Spinal cord (tissue), 9 donors: ENCODE measurements at regions not wholly inside any gene's neighbourhood (a gene's known extent, or its start where the extent isn't known, plus 50 kb on each side); places are given as distances from the start of the nearest gene placed in this dataset.

ENCODE experiments used
- DNase-seq, 6 donors: peaks; one replicate each; pipeline versions ENCODE4 v3.0.0 to v3.0.0-alpha.2; 2013 to 2015; ENCODE audit warnings: low spot score in 6 of 6, low read depth in 4 of 6
- H3K27ac ChIP-seq: one replicate; pipeline ENCODE4 v1.5.1; 2013; ENCODE audit warnings: low read depth, low read length, control low read depth
- H3K27me3 ChIP-seq: one replicate; pipeline ENCODE4 v1.6.1; 2013; ENCODE audit warnings: low read length; ENCODE audit not compliant: control insufficient read depth, insufficient read depth
- H3K36me3 ChIP-seq: one replicate; pipeline ENCODE4 v1.6.1; 2013; ENCODE audit warnings: low read length; ENCODE audit not compliant: control insufficient read depth, insufficient read depth
- H3K4me1 ChIP-seq: one replicate; pipeline ENCODE4 v1.6.1; 2013; ENCODE audit warnings: low read length; ENCODE audit not compliant: control insufficient read depth, insufficient read depth
- H3K4me3 ChIP-seq: one replicate; pipeline ENCODE4 v1.5.1; 2013; ENCODE audit warnings: low read depth, low read length, control low read depth
- H3K9me3 ChIP-seq: one replicate; pipeline ENCODE4 v1.6.1; 2013; ENCODE audit warnings: low read length; ENCODE audit not compliant: control insufficient read depth, insufficient read depth
- WGBS: methylation state at CpG from one replicate; pipeline ENCODE4 v1.1.5; 2013; ENCODE audit warnings: missing lambda C conversion rate; ENCODE audit not compliant: insufficient coverage; 5-methylcytosine and 5-hydroxymethylcytosine counted together
- donor health status: healthy.

DNA sequence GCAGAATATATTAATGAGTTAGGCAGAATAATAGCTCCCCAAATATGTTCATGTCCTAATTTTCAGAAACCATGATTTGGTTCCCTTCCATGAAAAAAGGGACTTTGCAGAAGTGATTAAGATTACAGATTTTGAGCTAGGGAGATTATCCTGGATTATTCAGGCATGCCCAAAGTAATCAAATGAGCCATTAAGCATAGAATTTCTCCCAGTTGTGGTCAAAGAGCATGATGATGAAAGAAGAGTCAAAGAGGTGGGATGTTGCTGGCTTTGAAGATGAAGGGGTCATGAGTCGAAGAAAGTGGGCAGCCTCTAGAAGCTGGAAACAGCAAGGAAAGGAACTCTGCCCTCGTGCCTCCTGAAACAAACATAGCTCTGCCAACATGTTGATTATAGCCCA lies 254.2 kb upstream of the CDIN1 start:
- H3K36me3 ChIP-seq = no peaks in the 10 kb centered on the region
- no peaks in the 10 kb centered on the region for H3K9me3 ChIP-seq
- no peak for DNase-seq
- no CpG with 5 or more reads among the region's 2 CpGs for whole genome bisulfite sequencing
- H3K27ac ChIP-seq = no peak overlapping the region
- H3K27me3 ChIP-seq = no peaks in the 10 kb centered on the region
- H3K4me3 ChIP-seq = no peak overlapping the region
- H3K4me1 ChIP-seq = no peaks in the 10 kb centered on the region

DNA sequence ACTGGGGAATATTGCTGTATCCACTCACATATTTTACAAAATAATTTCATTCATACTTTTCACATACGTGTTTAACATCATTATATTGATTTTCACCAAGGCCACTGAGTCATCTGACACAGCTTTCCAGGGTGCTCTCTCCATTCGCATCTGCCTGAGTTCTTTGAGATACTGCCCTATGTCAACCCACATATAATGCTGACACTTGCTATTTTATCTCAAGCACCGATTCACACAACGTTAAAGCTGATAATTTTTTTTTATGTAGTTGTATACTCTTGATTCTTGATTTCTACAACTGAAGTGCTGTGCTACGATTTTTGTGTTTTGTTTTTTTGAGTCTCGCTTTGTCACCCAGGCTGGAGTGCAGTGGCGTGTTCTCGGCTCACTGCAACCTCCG lies 249.8 kb upstream of the CDIN1 start:
- no peaks in the 10 kb centered on the region for H3K27me3 ChIP-seq
- H3K9me3 ChIP-seq = no peaks in the 10 kb centered on the region
- DNase-seq = no peak
- H3K4me1 ChIP-seq = no peaks in the 10 kb centered on the region
- no peak overlapping the region for H3K4me3 ChIP-seq
- no peak overlapping the region for H3K27ac ChIP-seq
- WGBS = 96% methylated on average over 7 of the region's 9 CpGs
- no peaks in the 10 kb centered on the region for H3K36me3 ChIP-seq

GRCh38 chr15:36330598-36330997 lies 248.8 kb upstream of the CDIN1 start:
- Histone ChIP-seq H3K4me3 (no peak overlapping the region), H3K9me3 (no peaks in the 10 kb centered on the region), H3K36me3 (no peaks in the 10 kb centered on the region), H3K27ac (no peak overlapping the region), H3K27me3 (no peaks in the 10 kb centered on the region), H3K4me1 (no peaks in the 10 kb centered on the region)
- no CpG with 5 or more reads among the region's 3 CpGs for WGBS
- peak in 2 of 6 donors; percentile 22 to 25 for DNase-seq

GRCh38 chr15:36331531-36332275 lies 247.7 kb upstream of the CDIN1 start:
- Histone ChIP-seq H3K36me3 (no peaks in the 10 kb centered on the region), H3K9me3 (no peaks in the 10 kb centered on the region), H3K27ac (no peak overlapping the region), H3K27me3 (no peaks in the 10 kb centered on the region), H3K4me3 (no peak overlapping the region), H3K4me1 (no peaks in the 10 kb centered on the region)
- no peak for DNase-seq
- 100% methylated on average over 1 of the region's 6 CpGs for WGBS

- no peaks in the 10 kb centered on the region for H3K36me3 ChIP-seq
- no peaks in the 10 kb centered on the region for H3K9me3 ChIP-seq
- no peak overlapping the region for H3K27ac ChIP-seq
- WGBS = no CpG with 5 or more reads among the region's 2 CpGs
- no peaks in the 10 kb centered on the region for H3K4me1 ChIP-seq
- no peak overlapping the region for H3K4me3 ChIP-seq
- H3K27me3 ChIP-seq = no peaks in the 10 kb centered on the region
- DNase-seq = no peak
Measured at GRCh38 chr15:36332301-36332700, 247.1 kb upstream of the CDIN1 start.

DNA sequence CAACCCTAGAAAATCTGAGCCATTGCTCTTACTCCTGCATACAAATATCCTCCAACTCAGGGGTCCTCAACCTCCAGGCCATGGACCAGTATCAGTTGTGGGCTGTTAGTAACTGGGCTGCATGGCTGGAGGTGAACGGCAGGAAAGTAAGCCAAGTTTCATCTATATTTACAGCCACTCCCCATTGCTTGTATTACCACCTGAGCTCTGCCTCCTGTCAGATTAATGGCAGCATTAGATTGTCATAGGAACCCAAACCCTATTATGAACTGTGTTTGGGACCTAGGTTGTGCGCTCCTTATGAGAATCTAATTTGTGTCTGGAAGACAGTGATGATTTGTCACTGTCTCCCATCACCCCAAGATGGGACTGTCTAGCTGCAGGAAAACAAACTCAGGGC lies 246.5 kb upstream of the CDIN1 start:
- Histone ChIP-seq H3K27ac (no peak overlapping the region), H3K27me3 (no peaks in the 10 kb centered on the region), H3K36me3 (no peaks in the 10 kb centered on the region), H3K4me1 (no peaks in the 10 kb centered on the region), H3K9me3 (no peaks in the 10 kb centered on the region), H3K4me3 (no peak overlapping the region)
- WGBS = no CpG with 5 or more reads among the region's 2 CpGs
- no peak for DNase-seq

DNA sequence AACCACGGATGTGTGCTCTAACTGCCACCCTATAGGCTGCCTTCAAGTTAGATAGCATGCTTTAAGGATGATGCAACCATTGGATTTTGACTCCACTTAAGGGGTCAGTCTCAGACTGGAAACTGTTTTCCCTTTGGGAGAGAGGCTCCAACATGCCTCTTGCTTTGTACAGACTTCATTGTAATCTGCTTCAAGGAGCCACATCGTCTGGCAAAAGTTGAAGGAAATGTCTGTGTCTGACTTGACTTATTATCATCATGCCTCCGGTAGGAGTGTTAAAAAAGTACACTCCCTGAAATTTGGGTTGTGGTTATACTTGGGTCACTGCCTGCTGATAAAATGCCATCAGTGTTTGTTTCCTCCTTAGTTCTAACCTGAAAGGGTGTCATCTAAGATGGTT lies 245.4 kb upstream of the CDIN1 start:
- no peaks in the 10 kb centered on the region for H3K4me1 ChIP-seq
- H3K36me3 ChIP-seq = no peaks in the 10 kb centered on the region
- no peaks in the 10 kb centered on the region for H3K27me3 ChIP-seq
- no peak for DNase-seq
- H3K4me3 ChIP-seq = no peak overlapping the region
- no peaks in the 10 kb centered on the region for H3K9me3 ChIP-seq
- no peak overlapping the region for H3K27ac ChIP-seq
- 7% methylated on average over 2 of the region's 3 CpGs for WGBS

DNA sequence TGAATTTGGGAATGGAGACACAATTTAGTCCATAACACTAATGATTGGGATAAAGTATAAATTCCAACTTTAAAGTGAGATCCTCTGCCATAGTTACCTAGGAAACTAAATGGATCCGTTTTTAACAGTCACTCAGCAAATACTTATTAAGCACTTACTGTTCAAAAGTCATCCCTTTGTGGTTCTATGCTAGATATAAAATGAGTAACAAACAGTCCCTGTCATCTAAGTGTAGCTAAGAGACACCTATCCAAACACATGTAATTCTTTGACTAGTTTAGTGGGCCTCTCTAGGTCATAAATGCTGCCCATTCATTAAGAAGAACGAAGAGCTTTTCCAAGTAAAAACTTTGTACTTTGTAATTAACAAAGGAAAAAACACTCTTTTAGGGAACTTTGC lies 244.2 kb upstream of the CDIN1 start:
- no peak for DNase-seq
- no peaks in the 10 kb centered on the region for H3K9me3 ChIP-seq
- WGBS = no CpG with 5 or more reads among the region's 2 CpGs
- H3K4me1 ChIP-seq = no peaks in the 10 kb centered on the region
- H3K4me3 ChIP-seq = no peak overlapping the region
- no peaks in the 10 kb centered on the region for H3K36me3 ChIP-seq
- H3K27ac ChIP-seq = no peak overlapping the region
- no peaks in the 10 kb centered on the region for H3K27me3 ChIP-seq

DNA sequence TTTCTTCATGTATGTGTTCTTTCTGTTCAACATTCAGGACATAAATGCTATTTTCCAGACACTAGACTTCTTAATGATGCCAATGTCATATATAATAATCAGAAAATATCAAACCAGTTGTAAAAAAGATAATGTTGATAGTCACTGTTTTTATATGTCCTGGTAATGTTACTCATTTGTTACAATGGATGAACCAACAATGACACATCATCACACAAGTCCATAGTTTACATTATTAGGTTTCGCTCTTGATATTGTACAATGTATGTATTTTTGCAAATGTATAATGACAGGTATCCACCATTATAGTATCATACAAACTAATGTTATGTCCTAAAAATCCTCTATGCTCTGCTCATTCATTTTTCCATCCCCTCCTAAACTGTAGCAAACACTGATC lies 243.8 kb upstream of the CDIN1 start:
- Histone ChIP-seq H3K36me3 (no peaks in the 10 kb centered on the region), H3K27ac (no peak overlapping the region), H3K27me3 (no peaks in the 10 kb centered on the region), H3K4me3 (no peak overlapping the region), H3K4me1 (no peaks in the 10 kb centered on the region), H3K9me3 (no peaks in the 10 kb centered on the region)
- no peak for DNase-seq
- WGBS = no CpG with 5 or more reads among the region's 1 CpG

DNA sequence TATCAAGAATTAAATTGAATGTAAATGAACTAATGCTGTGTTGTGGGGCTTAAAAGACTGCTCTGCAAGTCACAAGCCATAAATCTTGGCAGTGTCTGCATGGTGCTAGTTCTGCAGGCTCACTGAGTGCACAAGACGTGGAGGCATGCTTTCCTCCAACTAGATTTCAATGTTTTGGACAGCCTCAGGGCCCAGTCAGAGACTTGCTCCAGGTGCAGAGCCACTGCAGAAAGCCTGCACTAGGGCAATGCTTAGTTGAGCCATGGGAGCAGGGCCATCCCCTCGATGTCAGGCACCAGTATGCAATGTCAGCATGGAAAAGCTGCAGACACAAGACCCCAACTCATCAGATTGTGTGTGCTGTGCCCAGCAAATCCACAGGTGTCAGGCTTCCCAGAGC lies 234.5 kb upstream of the CDIN1 start:
- no peaks in the 10 kb centered on the region for H3K27me3 ChIP-seq
- H3K9me3 ChIP-seq = no peaks in the 10 kb centered on the region
- no peaks in the 10 kb centered on the region for H3K36me3 ChIP-seq
- H3K4me1 ChIP-seq = peaks cover 2% of the 10 kb centered on the region
- no peak overlapping the region for H3K4me3 ChIP-seq
- no peak for DNase-seq
- no peak overlapping the region for H3K27ac ChIP-seq
- 70% methylated on average over 2 of the region's 2 CpGs for WGBS
